ENCODE measurements at regions not wholly inside any gene's neighbourhood (a gene's known extent, or its start where the extent isn't known, plus 50 kb on each side); places are given as distances from the start of the nearest gene placed in this dataset.

DNA sequence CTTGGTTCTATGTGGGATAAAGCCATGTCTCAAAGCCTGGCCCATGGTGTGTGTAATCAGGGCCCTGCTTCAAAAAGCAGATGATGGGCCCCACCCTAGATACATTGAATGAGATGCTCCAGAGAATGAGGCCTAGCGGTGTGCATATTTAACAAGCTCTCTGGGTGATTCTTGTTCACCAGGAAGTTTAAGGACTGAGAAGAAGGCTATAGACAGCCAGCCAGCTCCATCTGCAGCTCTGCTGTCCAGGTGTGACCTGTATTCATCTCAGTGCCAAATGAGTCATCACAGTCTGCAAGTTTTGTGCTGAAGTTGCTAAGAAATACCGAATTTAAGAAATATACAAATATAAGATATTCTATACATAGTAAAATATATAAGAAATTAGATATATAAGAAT lies 182.0 kb upstream of the RUNX1 start:
- no peak for DNase-seq

DNA sequence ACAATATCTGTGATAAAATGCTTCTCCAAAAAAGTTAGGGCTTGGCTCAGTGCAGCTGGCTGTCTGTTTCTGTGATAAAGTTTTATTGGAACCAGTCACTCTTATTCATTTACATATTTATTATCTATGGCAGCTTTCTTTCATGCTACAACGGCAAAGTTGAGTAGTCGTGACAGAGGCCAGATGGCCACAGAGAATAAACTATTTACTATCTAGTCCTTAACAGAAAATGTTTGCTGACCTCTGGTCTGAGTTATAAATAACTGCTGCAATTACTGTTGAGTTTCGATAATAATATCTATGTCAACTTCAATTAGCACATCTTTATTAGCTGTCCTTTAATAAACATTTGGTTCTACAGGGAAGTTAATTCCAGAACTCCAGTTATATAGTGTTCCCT lies 180.2 kb upstream of the RUNX1 start:
- DNase-seq, result no peak

DNA sequence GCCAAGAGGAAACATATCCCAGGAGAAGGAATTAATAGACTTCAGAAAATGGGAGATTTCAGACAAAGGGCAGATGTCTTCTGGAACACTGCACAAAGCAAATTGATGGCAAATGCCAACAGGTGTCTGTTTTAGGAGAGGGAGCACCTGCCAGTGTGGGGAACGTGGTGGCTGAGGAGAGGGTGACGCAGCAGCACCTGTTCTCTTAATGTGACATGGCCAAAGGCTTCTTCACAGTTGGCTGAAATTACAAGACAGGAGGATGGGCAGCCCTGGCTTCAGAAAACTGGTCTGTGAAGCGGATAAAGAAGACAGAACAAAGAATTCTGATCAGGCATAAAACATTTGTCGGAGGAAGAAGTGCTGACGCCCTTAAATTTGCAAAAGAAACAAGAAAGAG lies 178.7 kb upstream of the RUNX1 start:
- peak; percentile 62 for DNase-seq

DNA sequence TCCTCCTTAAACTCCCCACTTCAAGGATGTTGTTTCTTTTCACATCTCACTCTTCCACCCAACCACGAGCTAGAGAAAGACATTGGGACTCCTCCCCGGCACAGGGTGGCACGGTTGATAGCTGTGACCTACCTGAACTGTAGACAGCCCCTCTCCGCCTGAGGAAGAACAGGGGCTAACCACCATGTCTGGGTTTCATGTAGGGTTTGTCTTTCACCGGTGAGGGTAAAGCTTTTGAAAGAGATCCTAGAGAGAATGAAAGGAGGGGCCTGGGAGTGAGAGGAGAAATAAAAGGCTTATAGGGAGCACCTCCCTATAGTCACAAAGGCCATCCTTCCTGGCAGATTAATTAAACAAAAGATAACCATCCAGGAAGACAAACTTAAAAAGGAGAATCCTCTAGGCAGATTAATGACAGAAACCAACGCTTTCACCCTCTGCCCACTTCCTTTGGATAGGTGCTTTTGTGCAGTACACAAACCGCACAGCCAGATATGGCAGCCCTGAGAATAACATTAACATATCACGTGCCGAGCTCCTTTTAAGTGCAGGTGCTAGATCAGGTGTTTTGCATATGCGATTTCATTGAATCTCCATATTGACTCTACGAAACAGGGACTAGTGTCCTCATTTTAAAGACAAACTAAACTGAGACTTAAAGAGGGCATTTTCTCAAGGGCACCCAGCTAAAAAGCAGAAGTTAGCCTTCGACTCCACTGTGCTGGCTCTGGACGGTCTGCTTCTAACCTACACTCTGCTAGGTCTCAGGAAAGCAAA lies 178.1 kb upstream of the RUNX1 start:
- DNase-seq, result peak; percentile 43

DNA sequence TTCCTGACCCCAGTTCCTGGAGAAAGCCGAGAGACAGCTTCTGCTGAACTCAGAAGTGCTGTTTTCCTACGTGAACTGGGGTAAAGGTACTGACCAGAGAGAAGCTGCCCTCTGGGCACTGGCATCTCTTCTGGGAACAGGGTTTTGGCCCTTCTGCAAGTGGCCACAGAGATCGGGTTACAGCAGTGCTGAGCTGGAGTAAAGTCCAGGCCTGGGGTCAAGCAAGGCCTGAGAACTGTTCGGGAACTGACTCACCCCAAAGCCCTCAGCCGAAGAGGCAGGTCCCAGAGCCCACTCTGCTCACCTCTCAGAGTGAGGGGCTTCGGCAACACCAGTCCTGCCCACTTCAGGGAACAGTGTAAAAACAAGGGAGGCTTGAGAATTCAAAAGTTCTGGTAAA lies 177.2 kb upstream of the RUNX1 start:
- no peak for DNase-seq

DNA sequence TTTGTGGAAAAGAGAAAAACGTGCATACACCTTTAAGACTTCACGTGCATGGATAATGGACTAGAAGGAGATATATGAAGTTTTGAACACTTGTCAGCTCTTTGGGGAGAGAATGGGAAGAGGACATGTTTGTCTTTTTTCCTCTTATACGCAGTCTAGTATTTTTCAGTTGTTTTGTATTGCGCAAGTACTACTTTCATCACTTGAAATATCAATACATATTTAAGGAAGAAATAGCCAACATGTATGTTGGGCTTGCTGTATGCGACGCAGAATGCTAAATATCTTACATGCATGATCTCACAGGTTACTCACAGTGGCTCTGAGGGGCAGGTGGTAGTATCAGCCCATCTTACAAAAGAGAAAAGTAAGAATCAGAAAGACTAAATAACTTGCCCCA lies 176.5 kb upstream of the RUNX1 start:
- DNase-seq, result no peak

DNA sequence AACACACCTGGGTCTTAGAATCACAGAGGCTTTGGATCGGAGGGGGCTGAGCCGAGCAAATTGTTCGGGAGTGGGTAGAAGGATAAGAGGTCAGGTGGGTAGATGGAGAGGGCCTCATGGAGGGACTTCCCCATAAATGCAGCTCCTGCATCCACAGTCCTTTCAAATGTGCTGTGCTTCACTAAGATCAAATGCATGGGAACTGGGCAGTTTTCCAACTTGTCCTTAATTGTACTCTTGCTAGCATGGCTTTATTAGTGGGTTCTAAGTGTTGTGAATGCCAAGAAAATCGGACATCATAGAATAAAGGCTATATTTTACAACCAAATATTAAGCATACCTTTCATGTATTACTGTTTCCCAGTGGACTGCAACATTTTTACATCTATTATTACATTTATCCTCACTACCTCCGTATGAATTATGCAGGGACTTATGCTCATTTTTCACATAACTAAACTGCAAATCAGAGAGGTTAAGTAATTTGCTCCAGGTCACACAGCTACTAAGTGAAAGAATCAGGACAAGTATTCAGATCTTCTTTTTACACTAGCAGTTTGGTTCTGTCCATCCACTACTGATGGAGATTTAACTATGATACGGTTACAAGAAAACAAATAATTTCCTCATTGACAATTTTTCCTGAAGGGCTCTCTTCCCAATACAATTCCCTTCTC lies 174.5 kb upstream of the RUNX1 start:
- no peak for DNase-seq

DNA sequence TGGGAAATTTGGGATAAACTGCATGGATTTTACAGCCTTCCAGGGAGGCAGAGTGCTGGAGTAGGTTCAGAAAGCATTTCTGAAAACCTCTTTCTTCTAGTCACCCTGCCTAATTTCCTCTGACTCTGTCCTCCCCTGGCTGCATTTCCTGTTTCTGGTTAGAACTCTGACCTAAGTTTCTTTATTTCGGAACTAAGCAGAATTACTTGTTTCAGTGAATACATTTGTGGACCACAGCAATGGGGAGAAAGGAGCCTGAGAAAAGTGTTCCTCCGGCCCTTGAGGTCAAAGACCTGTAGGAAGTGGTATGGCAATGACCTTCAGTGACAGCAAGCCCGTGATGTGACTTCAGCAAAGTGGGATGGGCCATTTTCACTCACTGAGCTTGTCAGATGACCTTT lies 173.4 kb upstream of the RUNX1 start:
- no peak for DNase-seq

DNA sequence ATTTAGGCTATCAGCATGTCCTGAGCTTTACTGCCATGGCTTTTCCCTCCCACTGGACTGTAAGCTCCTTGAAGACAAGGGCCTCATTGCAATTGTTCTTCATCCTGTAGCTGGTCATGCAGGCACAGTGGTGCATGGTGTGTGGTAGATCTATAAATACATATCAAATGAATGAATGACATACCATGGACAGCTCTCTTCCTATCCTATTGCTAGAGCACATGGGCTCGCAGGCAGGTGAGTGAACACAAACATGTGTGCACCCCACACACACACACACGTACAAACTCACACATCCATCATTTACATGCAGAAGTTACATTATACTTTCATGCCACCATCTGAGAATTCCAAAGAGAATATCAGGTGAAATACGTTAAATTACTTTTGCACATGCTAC lies 172.9 kb upstream of the RUNX1 start:
- no peak for DNase-seq

DNA sequence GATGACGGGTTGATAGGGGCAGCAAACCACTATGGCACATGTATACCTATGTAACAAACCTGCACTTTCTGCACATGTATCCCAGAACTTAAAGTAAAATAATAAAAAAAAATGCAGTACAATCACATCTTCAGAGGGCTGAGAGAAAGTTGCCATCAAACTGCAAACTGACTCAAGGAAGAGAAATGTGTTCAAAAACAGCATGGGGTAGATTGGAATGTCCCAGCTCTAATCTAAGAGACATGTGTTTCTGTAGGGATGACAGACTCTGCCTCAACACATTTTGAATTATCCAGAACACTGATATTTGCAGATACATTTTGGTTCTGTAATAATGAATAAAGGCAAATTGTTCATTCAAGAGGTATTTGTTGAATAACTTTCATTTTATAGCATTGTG lies 171.2 kb upstream of the RUNX1 start:
- no peak for DNase-seq

DNA sequence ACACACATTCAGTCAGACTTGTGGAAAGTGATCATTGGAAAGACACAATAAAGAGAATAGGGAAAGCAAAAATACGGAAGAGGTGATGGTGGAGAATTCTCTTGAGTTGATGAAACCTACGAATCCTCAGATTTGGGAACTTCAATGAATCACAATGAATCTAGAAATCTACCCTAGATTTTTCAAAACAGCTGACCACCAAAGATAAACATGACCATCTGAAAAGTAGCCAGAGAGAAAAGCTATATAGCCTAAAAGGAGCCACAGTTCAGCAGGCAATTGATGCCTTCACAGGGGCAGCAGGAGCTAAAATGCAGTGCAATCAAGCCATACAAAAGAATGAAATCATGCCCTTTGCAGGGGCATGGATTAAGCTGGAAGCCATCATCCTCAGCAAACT lies 170.6 kb upstream of the RUNX1 start:
- no peak for DNase-seq

DNA sequence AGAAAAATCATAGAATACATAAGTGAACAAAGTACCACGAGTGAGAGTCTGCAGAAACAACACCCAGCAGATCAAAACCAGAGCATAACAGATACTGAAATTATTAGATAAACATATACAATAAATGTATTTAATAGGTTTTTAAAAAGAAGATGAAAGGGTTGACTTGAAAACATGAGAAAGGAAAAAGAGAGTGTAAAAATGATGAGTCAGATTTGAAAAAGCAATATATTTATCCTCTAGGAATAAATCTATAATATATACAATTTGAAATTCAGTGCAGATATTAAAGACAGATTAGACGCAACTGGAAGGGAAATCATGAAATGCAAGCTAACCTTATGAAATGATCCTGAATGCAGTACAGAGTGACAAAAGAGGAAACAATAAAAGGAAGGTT lies 170.2 kb upstream of the RUNX1 start:
- DNase-seq, result no peak

DNA sequence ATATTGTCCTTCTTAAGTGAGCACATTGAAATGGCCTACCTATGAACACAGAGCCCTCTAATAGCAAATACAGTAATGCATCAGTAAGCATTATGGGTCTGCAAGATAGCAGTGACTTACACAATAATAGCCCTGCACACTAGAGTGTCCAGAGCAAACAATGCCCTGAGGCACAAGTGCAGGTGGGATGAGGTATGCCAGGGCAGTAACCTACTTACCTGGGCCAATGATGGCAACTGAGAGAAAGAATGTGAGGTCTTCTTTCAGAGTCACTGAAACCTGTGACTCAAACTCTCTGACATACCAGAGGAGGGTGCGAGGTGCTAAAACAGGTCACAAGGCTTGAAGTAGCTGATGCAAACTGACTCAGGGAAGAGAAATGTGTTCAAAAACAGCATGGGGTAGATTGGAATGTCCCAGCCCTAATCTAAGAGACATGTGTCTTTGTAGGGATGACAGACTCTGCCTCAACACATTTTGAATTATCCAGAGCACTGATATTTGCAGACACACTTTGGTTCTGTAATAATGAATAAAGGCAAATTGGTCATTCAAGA lies 168.5 kb upstream of the RUNX1 start:
- DNase-seq, result no peak

DNA sequence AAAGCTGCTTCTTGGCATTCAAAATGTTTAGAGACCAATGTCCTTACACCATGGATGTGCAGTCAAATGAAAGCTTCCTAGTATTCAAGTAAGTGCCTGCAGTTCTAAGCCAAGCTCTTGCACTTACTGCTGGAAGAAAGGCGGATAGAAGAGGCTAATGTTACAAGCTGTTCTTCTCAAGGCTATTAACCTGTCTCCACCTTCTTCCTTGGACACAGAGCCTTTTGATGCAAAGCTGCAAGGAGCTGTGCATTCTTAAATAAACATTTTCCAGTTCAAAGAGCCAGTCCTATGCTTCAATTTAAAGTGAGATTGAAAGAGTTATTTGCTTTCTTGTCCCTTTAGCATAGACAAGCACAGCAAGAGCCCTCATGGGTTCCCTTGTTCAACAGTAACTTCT lies 167.9 kb upstream of the RUNX1 start:
- DNase-seq, result no peak

DNA sequence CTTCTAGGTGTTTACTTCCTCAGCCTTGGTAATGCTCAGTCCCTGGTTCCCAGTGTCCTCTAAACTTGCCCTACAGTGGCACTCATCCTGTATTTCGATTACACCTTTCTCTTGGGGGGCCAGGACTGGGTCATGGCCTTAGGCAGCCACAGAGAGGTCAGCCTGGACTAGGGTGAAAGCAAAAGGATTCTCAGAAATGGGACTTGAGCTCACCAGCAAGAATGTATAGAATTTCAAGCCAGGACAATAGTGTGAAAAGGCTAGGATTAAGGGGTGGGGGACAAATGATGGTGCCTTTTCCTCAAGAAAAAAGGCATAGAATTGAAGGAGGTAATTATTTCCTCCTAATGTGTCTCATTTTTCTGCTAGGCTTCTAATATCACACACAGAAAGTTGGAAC lies 166.8 kb upstream of the RUNX1 start:
- no peak for DNase-seq

DNA sequence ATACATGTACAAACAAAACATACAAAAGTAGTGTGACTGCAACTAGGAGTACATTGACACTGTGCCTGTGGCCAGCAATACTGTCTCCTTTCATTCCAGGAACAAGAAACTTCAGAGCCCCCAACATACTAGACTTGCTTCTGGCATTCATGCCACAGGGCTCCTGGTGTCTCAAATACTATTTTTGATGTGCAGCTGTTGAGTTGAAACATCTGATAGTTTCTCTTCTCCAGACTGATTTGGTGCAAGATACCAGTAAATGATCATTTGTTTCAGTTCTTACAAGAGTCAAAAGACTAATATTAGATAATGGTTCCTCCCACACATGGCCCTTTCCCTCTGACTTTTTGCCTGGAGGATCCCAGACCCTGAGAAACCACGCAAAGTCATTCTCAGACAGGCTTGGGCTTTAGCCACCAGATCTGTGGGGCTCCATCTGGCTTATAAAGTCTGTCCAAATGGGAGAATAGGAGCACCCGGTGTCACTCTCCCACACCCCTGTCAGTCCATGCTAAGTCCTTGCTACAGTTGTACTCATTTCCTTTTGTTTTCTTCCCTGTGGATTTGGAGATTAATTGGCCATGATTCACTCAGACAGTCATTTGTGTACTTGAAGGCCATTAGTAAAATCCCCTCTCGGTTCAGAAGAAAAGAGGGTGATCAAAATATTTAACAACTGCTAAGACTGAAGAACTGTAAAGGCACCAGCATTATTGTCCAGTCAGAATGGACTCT lies 163.5 kb upstream of the RUNX1 start:
- no peak for DNase-seq

DNA sequence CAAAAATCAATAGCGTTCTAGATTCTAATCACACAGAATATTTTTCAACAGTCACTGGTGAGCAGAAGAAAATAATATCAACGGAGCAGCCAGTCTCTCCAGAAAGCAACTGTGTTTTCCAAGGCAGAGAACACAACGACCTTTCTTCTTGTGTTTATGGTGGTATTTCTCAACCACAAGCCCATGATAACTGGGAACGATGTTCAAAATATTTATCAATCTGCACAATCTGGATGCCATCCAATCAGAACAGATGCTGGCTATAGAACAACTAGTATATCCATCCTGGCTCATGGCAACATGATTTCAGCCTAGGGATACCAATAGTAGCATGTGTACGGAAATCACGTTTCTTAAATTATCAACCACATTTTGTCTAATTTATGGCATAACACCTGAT lies 162.7 kb upstream of the RUNX1 start:
- DNase-seq, result no peak

DNA sequence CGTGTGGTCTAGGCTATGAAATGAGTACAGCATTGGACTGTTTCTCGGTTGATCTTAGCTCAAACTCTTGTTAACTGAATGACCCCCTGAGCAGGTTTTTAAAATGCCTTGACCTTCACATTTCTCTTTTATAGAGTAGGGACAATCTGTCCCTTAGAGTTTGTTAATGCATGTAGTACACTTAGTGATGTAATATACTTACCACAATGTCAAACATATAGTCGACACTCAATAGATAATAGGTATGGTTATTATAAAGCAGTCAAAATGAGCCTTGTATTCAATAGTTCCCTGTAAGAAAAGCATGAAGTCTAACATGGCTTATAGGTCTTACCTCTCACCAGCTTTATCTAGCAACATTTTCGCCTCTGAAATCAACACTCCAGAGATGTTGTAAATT lies 161.0 kb upstream of the RUNX1 start:
- DNase-seq, result no peak

DNA sequence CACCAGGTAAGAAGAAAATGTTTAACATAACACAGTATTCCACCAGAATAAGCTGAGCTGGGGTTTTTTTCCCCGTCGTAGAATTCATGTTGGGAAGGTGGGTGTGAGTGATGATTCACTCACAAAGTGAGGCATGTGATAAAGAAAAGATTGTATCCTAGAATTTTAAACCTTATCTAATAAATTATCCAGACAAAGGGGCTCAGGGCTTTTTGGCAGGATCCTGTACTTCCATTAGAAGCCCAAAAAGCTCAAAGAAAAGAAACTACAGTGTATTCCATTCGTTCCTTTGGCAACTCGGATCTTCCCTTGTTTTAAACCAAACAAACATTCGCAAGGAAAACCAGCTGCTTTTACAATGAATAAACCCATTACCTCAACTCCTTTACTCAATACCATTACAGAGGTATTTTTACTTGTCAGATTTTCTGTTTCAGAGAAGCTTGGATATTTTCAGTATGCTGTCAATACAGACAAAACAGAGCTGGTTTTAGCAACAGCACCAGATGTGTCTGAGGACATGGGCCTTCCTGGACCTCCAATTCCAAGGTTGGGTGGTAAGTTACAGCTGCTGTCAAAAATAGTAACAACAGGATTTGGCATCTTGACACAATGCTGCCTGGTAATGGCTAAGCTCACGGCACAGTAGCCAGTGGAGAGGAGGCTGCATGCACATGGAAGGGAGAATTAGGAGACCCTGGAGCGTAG lies 159.9 kb upstream of the RUNX1 start:
- DNase-seq, result no peak

DNA sequence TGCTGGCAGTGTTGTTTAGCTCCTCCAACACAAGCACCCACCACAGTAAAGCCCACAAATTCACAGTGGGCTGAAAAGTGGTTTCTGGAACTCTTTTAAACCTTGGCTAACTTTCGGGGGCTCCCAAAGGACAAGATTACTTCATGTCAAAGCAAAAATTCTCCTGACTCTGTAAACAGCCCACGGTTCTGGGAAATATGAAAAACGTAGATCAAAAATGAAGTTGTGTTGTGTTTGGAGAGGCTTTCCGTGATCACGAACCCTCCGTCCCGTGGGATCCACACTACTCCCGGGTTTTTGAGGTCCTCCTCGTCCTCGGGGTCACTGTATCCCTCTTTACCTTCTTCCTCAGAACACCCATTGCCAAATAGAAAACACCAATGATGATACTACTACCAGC lies 159.0 kb upstream of the RUNX1 start:
- no peak for DNase-seq

DNA sequence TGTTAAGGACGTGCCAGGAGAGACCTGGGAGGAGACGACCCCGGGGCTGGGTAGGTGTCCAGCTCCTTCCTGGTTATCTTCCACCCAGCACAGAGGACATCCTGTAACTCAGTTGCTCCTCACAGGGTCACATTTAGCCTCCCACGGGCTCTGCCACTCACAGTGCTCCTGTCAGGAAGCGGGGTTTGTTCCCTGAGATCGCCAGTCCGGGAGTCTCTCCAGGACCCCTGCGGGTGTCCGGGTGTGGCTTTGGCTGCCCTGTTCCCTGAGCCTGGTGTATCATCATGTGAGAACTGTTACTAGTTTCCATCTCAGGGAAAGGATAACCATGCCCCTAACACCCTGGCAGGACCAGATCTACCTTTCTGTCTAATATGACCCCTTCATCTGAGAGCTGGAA lies 158.2 kb upstream of the RUNX1 start:
- no peak for DNase-seq

DNA sequence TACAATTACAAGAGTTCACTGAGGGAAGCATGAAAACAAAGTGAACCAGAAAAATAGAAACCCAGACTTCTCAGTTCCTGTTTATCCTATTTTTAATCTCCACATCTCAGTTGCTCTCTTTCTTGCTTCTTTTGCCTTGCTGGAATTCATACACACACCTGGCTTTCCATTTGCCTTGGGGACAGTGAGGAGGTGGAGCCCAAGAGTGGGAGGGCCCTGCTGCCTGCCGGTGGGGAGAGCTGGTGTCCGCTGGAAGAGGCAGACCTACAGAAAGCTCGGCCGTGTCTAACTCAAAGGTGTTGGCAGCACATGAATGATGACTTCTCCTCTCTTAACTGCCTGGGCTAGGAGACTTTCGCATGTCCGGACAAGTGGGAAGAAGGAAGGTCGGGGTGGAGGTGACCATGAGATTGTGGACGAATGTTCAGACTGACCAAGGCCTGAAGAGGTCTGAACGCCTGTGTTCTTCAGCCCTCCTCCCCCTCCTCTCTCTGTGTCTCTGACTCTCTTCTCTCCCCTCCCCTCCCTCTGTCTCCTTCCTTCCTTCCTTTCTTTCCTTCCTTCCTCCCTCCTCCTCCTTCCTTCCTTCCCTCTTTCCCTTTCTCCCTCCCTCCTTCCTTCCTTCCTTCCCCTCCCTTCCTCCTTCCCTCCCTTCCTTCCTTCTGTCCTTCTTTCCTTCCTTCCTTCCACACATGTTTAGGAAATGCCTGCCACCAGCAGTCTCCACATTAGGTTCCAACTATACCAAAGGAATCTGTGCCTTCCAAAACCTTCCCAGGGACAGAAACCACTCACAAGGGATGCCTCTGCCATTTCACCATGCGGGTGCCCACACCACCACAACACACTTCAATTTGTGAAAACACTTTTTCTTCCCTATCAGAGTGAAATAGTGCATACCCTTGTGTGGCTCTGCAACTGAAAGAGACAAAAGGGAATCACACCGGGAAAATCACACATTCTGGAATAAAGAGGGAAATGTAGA lies 157.3 kb upstream of the RUNX1 start:
- DNase-seq, result no peak

Measured in NCI-H1436 (cell line).